CD4-positive, alpha-beta T cell (primary cell): ENCODE measurements at regions not wholly inside any gene's neighbourhood (a gene's known extent, or its start where the extent isn't known, plus 50 kb on each side); places are given as distances from the start of the nearest gene placed in this dataset.

ENCODE experiments used
- ATAC-seq: fragments of 200-7000 bp; cut with Tn5 transposase; one replicate; pipeline ENCODE4 v1.10.0; 2022; ENCODE audit warnings: mild to moderate bottlenecking; ENCODE audit not compliant: poor library complexity
- CTCF ChIA-PET: fragments of 350-600 bp; sonication (Branson Sonifier 250); formaldehyde crosslinking; loops from one replicate; lab custom pipeline; 2021; ENCODE audit warnings: antibody characterized with exemption, inconsistent platforms; lab: Charles Lee
- POLR2A ChIA-PET: fragments of 350-600 bp; sonication (Branson Sonifier 250); formaldehyde crosslinking; loops from one replicate; lab custom pipeline; 2021; ENCODE audit warnings: antibody characterized with exemption, inconsistent platforms; lab: Charles Lee
- DNase-seq, 14 experiments: peaks; one replicate each; pipeline ENCODE4 v3.0.0-alpha.2; 2013 to 2020; ENCODE audit warnings: mixed read lengths in 2 of 14
- H3K27ac ChIP-seq, 2 donors: one replicate each; pipeline versions ENCODE4 v1.5.1 to v1.7.0; 2013; ENCODE audit warnings: low read length in 2 of 2, low read depth in 1 of 2, mild to moderate bottlenecking in 1 of 2
- H3K27me3 ChIP-seq, 2 experiments: 1 replicate in 1 of 2; 2 replicates in 1 of 2; pipeline versions ENCODE4 v1.6.1 to v1.7.0; 2013; ENCODE audit warnings: low read length in 2 of 2, control low read depth in 1 of 2, mild to moderate bottlenecking in 1 of 2, moderate library complexity in 1 of 2; ENCODE audit not compliant: insufficient read depth in 2 of 2, control insufficient read depth in 1 of 2
- H3K36me3 ChIP-seq: one replicate; pipeline ENCODE4 v1.6.1; 2013; ENCODE audit warnings: low read length, control low read depth; ENCODE audit not compliant: insufficient read depth
- H3K4me1 ChIP-seq: one replicate; pipeline ENCODE4 v1.6.1; 2013; ENCODE audit warnings: low read length, control low read depth; ENCODE audit not compliant: insufficient read depth
- H3K4me3 ChIP-seq: one replicate; pipeline ENCODE4 v1.5.1; 2013; ENCODE audit warnings: mild to moderate bottlenecking, low read length, moderate library complexity
- H3K9me3 ChIP-seq, 2 experiments: 1 replicate in 1 of 2; 2 replicates in 1 of 2; pipeline versions ENCODE4 v1.6.1 to v1.7.0; 2013; ENCODE audit warnings: low read length in 2 of 2, mild to moderate bottlenecking in 2 of 2, control low read depth in 1 of 2, moderate library complexity in 1 of 2; ENCODE audit not compliant: control insufficient read depth in 1 of 2, insufficient read depth in 1 of 2
- H3K27ac Mint-ChIP-seq: one replicate; pipeline ENCODE4 v1.8.0; 2020; ENCODE audit warnings: mixed read lengths
- H3K27me3 Mint-ChIP-seq: one replicate; pipeline ENCODE4 v1.8.0; 2021; ENCODE audit warnings: mixed read lengths
- H3K36me3 Mint-ChIP-seq: one replicate; pipeline ENCODE4 v1.8.0; 2021; ENCODE audit warnings: low read depth, mixed read lengths
- H3K4me1 Mint-ChIP-seq: one replicate; pipeline ENCODE4 v1.8.0; 2021; ENCODE audit warnings: low read depth, mixed read lengths
- H3K4me3 Mint-ChIP-seq: one replicate; pipeline ENCODE4 v1.8.0; 2020; ENCODE audit warnings: mild to moderate bottlenecking, mixed read lengths
- H3K9me3 Mint-ChIP-seq: one replicate; pipeline ENCODE4 v1.8.0; 2020; ENCODE audit warnings: mixed read lengths
- CTCF ChIP-seq: fragments of 200-600 bp; IDR thresholded peaks from one replicate; pipeline ENCODE4 v1.8.0; 2022; ENCODE audit warnings: antibody characterized with exemption, mild to moderate bottlenecking
- intact Hi-C, 2 experiments: fragments of 100-400 bp; cut with DNase I in 1 of 2; cut with micrococcal nuclease in 1 of 2; formaldehyde crosslinking; loops; one replicate each; pipeline versions ENCODE4 v1.15.1 to v1.9.0; 2023 to 2025; cut with DNase I, micrococcal nuclease

- no peak overlapping the region for H3K27ac Mint-ChIP-seq
These were observed 57.5 kb upstream of the TAMM41 start for GRCh38 chr3:11904157-11904556.

GRCh38 chr3:11906407-11906806, 59.7 kb upstream of the TAMM41 start:
- no peak overlapping the region for H3K4me3 Mint-ChIP-seq
- ATAC-seq (no peak), DNase-seq (no peak)
- no peaks in the 10 kb centered on the region for H3K36me3 Mint-ChIP-seq
- POLR2A ChIA-PET: no interaction called here
- no peak for TF ChIP-seq CTCF
- H3K4me1 ChIP-seq: peaks cover 9% of the 10 kb centered on the region
- intact Hi-C loops: no loop called here
- no peak overlapping the region for H3K27ac ChIP-seq
- H3K27ac Mint-ChIP-seq: no peak overlapping the region
- no peaks in the 10 kb centered on the region for H3K9me3 ChIP-seq
- no peaks in the 10 kb centered on the region for H3K9me3 Mint-ChIP-seq
- peaks cover 4% of the 10 kb centered on the region for H3K27me3 Mint-ChIP-seq
- CTCF ChIA-PET: no interaction called here
- no peak overlapping the region for H3K4me3 ChIP-seq
- no peaks in the 10 kb centered on the region for H3K36me3 ChIP-seq
- H3K27me3 ChIP-seq: peaks cover 0 to 2% of the 10 kb centered on the region in 2 experiments
- H3K4me1 Mint-ChIP-seq: peaks cover 4% of the 10 kb centered on the region

More at GRCh38 chr3:11904157-11904556, 57.5 kb upstream of the TAMM41 start:
- Histone ChIP-seq H3K4me1 (peaks cover 3% of the 10 kb centered on the region), H3K9me3 (no peaks in the 10 kb centered on the region), H3K27me3 (peaks cover 0 to 2% of the 10 kb centered on the region in 2 experiments), H3K4me3 (no peak overlapping the region), H3K36me3 (no peaks in the 10 kb centered on the region), H3K27ac (no peak overlapping the region)
- TF ChIP-seq CTCF: no peak
- CTCF ChIA-PET: no interaction called here
- Mint-ChIP-seq H3K9me3 (no peaks in the 10 kb centered on the region), H3K36me3 (no peaks in the 10 kb centered on the region), H3K4me3 (no peak overlapping the region), H3K4me1 (peaks cover 2% of the 10 kb centered on the region), H3K27me3 (peaks cover 4% of the 10 kb centered on the region)
- ATAC-seq: no peak
- intact Hi-C loops: no loop called here
- POLR2A ChIA-PET: no interaction called here
- DNase-seq: no peak

GRCh38 chr3:11907667-11908660, 61.3 kb upstream of the TAMM41 start:
- ATAC-seq: no peak
- no peaks in the 10 kb centered on the region for H3K36me3 ChIP-seq
- Mint-ChIP-seq H3K9me3 (no peaks in the 10 kb centered on the region), H3K36me3 (no peaks in the 10 kb centered on the region), H3K4me3 (no peak overlapping the region), H3K27ac (no peak overlapping the region), H3K27me3 (peaks cover 4% of the 10 kb centered on the region), H3K4me1 (peaks cover 4% of the 10 kb centered on the region)
- no peak overlapping the region for H3K4me3 ChIP-seq
- ChIA-PET CTCF (no interaction called here), POLR2A (no interaction called here)
- no peak for TF ChIP-seq CTCF
- no peak overlapping the region for H3K27ac ChIP-seq
- DNase-seq: peak in 1 of 14 experiments; percentile 31
- no peaks in the 10 kb centered on the region for H3K27me3 ChIP-seq
- H3K4me1 ChIP-seq: peaks cover 9% of the 10 kb centered on the region
- no peaks in the 10 kb centered on the region for H3K9me3 ChIP-seq
- intact Hi-C loops: no loop called here
